NCI-H524 treated with DMSO at 0.1 percent for 48 hours (cell line): ENCODE measurements at regions not wholly inside any gene's neighbourhood (a gene's known extent, or its start where the extent isn't known, plus 50 kb on each side); places are given as distances from the start of the nearest gene placed in this dataset.

ENCODE experiments used
- DNase-seq: peaks from one replicate; lab custom pipeline; 2025; lab: John Stamatoyannopoulos, UW

- DNase-seq = no peak
Observed at GRCh38 chr12:84676787-84677186, 235.8 kb downstream of the SLC6A15 start.

GRCh38 chr12:84661786-84662185 is 250.8 kb downstream of the SLC6A15 start:
- no peak for DNase-seq

- no peak for DNase-seq
Observed at GRCh38 chr12:84660139-84660538, 252.5 kb downstream of the SLC6A15 start.

DNA sequence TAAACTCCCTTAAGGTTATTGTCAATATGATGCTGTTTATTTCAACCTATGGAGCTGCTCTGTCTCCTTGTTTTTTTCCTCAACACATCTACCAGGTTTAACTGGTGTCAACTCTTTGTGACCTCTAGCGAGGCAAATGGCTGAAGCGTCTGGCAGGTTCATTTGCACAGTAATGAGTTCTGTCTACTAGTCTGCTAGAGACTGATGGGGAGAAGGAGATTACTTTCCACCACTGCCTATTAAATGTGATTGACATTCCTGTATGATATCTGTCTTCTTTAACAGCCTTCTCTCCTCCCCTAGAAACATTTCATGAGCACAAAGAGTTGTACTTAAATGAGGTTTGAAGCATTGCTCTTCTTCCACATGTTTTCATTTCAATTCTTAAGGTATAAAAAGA is 253.7 kb downstream of the SLC6A15 start:
- no peak for DNase-seq

DNA sequence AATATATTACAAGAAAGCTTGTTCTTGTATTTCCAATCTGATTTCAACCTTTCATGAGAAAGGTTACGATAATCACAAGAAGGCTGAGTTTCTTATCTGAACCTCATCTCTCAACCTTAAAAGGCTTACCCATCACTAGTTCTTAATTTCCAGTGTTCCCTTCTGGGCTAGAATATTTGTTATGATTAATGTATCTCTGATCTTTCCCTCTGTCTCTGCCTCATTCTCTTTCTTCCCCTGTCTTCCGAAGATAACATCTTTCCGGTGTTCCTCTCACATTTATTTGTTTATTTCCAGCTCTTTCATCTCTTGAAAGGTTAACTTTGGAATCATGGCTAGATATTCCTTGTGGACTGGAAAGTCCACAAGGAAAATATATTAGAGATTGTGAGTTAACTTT is 255.9 kb downstream of the SLC6A15 start:
- no peak for DNase-seq

GRCh38 chr12:84653482-84653881 is 259.1 kb downstream of the SLC6A15 start:
- no peak for DNase-seq

GRCh38 chr12:84648425-84648824 is 264.2 kb downstream of the SLC6A15 start:
- DNase-seq = no peak

GRCh38 chr12:84644908-84645307 is 267.7 kb downstream of the SLC6A15 start:
- no peak for DNase-seq

- no peak for DNase-seq
Observed at GRCh38 chr12:84643993-84644392, 268.6 kb downstream of the SLC6A15 start.

DNA sequence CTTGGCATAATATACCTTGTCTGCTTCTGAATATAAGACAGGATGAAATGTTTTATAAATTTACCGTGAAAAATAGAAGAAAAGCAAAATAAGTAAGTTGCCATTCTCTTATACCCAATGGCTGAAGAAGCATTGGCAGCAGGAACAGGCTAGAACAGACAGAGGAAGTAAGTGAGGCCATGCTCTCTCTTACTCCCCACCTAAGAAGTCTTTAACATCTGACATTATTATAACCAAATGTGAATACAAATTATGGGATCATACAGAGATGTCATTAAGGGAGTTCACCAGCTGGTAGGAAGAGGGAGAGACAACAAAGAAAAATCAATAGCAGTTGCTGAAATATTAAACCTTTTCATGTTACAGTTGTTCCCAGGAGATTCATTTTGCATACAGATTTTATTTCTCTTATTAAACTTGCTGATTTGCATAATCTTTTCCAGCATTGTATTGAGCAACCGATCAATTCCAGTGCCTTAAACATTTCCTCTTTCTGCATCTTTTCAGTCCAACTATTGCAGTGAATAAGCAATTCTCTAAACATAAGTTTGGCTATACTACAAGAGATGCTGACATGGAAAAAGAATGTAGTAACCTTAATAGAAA is 270.6 kb downstream of the SLC6A15 start:
- peak; percentile 68 for DNase-seq

- DNase-seq = no peak
Observed at GRCh38 chr12:84638811-84639368, 273.7 kb downstream of the SLC6A15 start.

DNA sequence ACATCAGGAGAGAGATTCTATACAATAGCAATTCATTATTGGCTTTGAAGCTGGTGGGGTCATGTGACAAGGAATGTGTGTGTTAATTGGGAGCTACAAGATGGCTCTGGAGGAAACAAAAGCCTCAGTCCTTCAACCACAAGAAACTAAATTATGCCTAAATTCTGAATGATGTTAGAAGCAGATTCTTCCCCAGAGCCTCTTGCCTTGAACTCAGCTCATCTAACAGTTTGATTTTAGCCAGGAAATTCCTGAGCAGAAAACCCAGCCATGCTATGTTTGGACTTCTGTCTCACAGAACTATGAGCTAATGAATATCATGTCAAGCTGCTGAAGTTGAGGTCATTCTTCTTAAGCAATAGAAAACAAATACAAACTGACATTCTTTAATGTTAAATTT is 274.7 kb downstream of the SLC6A15 start:
- no peak for DNase-seq

DNA sequence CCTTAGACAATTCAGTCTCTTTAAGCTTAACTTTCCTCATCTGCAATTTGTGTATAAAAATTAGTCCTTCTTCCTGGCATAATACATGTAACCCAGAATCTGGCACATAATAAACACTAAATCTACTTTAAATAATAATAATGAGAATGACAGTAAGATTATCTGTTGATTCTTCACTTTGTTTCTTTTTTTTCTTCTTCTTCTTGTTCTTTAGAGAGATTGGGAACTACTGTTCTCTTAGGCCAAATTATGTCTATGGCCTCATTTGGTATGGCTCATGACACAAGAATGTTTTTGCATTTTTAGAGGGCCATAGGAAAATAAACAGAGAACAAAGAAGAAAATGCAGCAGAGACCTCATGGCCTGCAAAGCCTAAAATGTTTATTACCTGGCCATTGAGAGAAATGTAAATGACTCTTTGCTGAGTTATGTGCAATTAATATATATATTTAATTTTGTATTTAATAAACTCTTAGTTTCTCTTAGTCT is 275.8 kb downstream of the SLC6A15 start:
- no peak for DNase-seq

DNA sequence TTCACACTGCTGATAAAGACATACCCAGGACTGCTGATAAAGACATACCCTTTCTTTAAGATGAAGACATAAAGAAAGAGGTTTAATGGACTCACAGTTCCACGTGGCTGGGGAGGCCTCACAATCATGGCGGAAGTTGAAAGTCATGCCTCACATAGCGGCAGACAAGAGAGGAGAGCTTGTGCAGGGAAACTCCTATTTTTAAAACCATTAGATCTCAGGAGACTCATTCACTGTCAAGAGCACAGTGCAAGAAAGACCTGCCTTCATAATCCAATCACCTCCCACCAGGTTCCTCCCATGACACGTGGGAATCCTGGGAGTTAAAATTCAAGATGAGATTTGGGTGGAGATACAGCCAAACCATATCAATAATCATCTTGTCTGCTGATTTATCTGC is 278.1 kb downstream of the SLC6A15 start:
- no peak for DNase-seq

GRCh38 chr12:84632556-84632955 is 280.0 kb downstream of the SLC6A15 start:
- no peak for DNase-seq

DNA sequence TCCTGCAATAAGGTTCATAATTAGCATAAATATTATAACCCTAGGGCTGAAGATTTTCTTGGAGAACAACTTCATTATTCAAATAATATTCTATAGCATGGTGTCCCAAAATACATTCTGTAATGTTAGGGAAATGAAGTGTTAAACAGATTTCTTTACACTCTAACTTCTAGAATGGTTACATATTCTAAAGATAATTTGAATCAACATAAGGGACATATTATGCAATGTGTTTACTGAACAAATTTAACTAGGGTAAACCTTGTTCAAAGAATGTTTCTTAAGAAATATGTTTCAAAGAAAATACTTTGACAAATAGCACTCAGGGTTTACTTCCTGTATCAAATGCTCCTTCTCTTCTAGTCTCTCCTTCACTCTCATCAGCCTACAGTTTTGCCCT is 281.6 kb downstream of the SLC6A15 start:
- no peak for DNase-seq

DNA sequence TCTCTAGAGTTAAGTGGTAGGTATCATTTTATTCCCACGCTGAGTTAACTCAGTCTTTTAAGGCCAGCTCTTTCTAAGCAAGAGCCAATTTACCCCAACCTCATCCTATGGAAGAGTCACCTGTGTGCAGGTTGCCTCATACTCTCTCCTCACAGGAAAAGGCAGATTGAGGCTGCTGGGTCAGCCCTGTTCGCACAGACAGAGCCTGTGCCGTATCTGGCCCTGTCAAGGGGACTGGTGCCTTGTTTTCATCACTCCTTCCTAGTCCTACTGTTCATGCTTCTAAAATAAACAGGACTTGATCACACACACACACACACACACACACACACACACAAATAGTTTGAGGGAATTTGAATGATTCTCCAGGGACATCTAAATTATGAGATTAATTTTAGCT is 285.0 kb downstream of the SLC6A15 start:
- DNase-seq = no peak

DNA sequence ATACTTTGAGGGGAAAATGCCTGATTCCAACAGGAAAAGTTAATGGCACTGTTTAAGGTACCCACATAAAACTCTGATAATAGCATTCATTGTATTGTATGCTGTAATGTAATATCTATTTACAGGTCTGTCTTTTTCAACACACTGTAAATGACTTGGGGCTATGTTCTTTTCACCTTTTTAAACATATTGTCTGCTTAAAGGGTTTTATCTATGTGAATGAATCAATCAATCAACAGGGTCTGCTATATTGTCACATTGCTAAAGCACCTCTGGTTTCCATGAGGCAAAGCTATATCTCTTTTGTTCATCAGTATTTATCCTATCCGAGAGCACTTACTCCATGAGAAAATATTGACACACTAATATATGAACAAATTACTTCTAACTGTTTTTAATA is 288.0 kb downstream of the SLC6A15 start:
- no peak for DNase-seq

GRCh38 chr12:84619053-84619571 is 293.5 kb downstream of the SLC6A15 start:
- DNase-seq = no peak

DNA sequence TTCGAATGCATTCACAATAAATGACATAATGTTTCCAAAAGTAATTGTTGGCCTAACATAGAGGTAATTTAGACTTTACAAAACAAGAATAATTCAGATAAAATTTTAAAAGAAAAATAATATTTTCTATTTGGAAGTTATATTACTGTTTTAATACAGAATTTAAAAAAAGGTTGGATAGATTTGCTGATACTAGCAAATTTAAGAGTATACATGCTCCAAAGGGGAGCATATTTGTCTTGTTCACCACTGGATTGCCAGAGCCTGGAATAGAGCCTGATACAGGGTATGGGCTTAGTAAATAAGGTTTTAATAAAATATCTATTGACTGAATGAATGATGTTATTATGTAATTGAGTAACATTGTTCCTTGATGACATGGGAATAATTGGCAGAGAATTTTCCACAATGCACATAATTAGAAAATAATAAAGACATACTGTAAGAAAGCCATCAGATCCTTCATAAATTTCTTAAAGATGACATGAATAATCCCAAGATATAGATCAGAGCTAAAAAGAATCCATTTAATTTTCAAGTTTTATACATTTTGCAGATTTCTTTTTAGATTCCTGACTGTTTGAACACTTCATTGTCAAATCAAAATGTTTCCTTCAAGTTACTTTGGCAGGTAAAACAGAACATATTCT is 305.3 kb downstream of the SLC6A15 start:
- no peak for DNase-seq

GRCh38 chr12:84605983-84606382 is 306.6 kb downstream of the SLC6A15 start:
- no peak for DNase-seq

- no peak for DNase-seq
Observed at GRCh38 chr12:84604551-84604950, 308.0 kb downstream of the SLC6A15 start.

- DNase-seq = no peak
Observed at GRCh38 chr12:84603484-84604248, 308.9 kb downstream of the SLC6A15 start.
